H9 (cell line): ENCODE measurements at regions not wholly inside any gene's neighbourhood (a gene's known extent, or its start where the extent isn't known, plus 50 kb on each side); places are given as distances from the start of the nearest gene placed in this dataset.

Source experiments
- DNase-seq: peaks from one replicate; pipeline ENCODE4 v3.0.0-alpha.2; 2017
- H2AFZ ChIP-seq: one replicate; pipeline ENCODE4 v1.6.1; 2013; ENCODE audit warnings: mild to moderate bottlenecking, low read length, control low read depth, moderate library complexity
- H2AK5ac ChIP-seq: 2 replicates; pipeline ENCODE4 v1.6.1; 2013; ENCODE audit warnings: low read length, control low read depth, mixed read lengths; ENCODE audit not compliant: insufficient read length
- H2BK120ac ChIP-seq: one replicate; pipeline ENCODE4 v1.6.1; 2013; ENCODE audit warnings: low read depth, mild to moderate bottlenecking, low read length, control low read depth, inconsistent platforms; ENCODE audit not compliant: poor library complexity, severe bottlenecking
- H2BK12ac ChIP-seq: 2 replicates; pipeline ENCODE4 v1.6.1; 2013; ENCODE audit warnings: low read length, control low read depth, mixed read lengths, low read depth; ENCODE audit not compliant: insufficient read length
- H2BK15ac ChIP-seq: 2 replicates; pipeline ENCODE4 v1.6.1; 2013; ENCODE audit warnings: low read depth, low read length, control low read depth
- H2BK20ac ChIP-seq: one replicate; pipeline ENCODE4 v1.6.1; 2013; ENCODE audit warnings: low read depth, mild to moderate bottlenecking, low read length, control low read depth, inconsistent platforms; ENCODE audit not compliant: poor library complexity, severe bottlenecking
- H2BK5ac ChIP-seq: 2 replicates; pipeline ENCODE4 v1.6.1; 2013; ENCODE audit warnings: low read length, control low read depth, mixed read lengths; ENCODE audit not compliant: insufficient read length
- H3K14ac ChIP-seq: 2 replicates; pipeline ENCODE4 v1.6.1; 2013; ENCODE audit warnings: low read length, control low read depth; ENCODE audit not compliant: insufficient read depth
- H3K18ac ChIP-seq: 2 replicates; pipeline ENCODE4 v1.6.1; 2013; ENCODE audit warnings: low read depth, mild to moderate bottlenecking, mixed read lengths, low read length, control low read depth; ENCODE audit not compliant: insufficient read length
- H3K23ac ChIP-seq: 2 replicates; pipeline ENCODE4 v1.6.1; 2013; ENCODE audit warnings: low read length, control low read depth, mixed read lengths, low read depth; ENCODE audit not compliant: insufficient read length
- H3K23me2 ChIP-seq: 2 replicates; pipeline ENCODE4 v1.6.1; 2013; ENCODE audit warnings: low read depth, mild to moderate bottlenecking, mixed read lengths, low read length, control low read depth; ENCODE audit not compliant: insufficient read length, poor library complexity, severe bottlenecking
- H3K27ac ChIP-seq: 2 replicates; pipeline ENCODE4 v1.5.1; 2013; ENCODE audit warnings: low read length, control low read depth, mixed read lengths, low read depth; ENCODE audit not compliant: insufficient read length
- H3K27me3 ChIP-seq: 2 replicates; pipeline ENCODE4 v1.6.1; 2013; ENCODE audit warnings: low read length, control low read depth, inconsistent platforms; ENCODE audit not compliant: insufficient read depth
- H3K4ac ChIP-seq: 2 replicates; pipeline ENCODE4 v1.6.1; 2013; ENCODE audit warnings: low read depth, mild to moderate bottlenecking, control low read depth, inconsistent platforms, low read length, moderate library complexity
- H3K4me1 ChIP-seq: 2 replicates; pipeline ENCODE4 v1.6.1; 2013; ENCODE audit warnings: low read length, control low read depth, inconsistent platforms; ENCODE audit not compliant: insufficient read depth
- H3K4me2 ChIP-seq: 2 replicates; pipeline ENCODE4 v1.6.1; 2013; ENCODE audit warnings: low read length, control low read depth, mixed read lengths; ENCODE audit not compliant: insufficient read length, insufficient read depth
- H3K56ac ChIP-seq: 2 replicates; pipeline ENCODE4 v1.6.1; 2013; ENCODE audit warnings: low read depth, mild to moderate bottlenecking, mixed read lengths, low read length, control low read depth; ENCODE audit not compliant: insufficient read length
- H3K79me1 ChIP-seq: 2 replicates; pipeline ENCODE4 v1.6.1; 2013; ENCODE audit warnings: low read depth, mild to moderate bottlenecking, moderate library complexity, low read length, control low read depth, inconsistent platforms; ENCODE audit not compliant: insufficient read depth, poor library complexity, severe bottlenecking
- H3K79me2 ChIP-seq: 2 replicates; pipeline ENCODE4 v1.6.1; 2013; ENCODE audit warnings: low read length, control low read depth, inconsistent platforms; ENCODE audit not compliant: insufficient read depth
- H3K9ac ChIP-seq: 2 replicates; pipeline ENCODE4 v1.6.1; 2013; ENCODE audit warnings: low read length, control low read depth, mixed read lengths; ENCODE audit not compliant: insufficient read length; ENCODE audit errors: extremely low read depth
- H3K9me3 ChIP-seq: one replicate; pipeline ENCODE4 v1.6.1; 2013; ENCODE audit warnings: low read depth, low read length, inconsistent platforms; ENCODE audit not compliant: control insufficient read depth
- H3T11ph ChIP-seq: one replicate; pipeline ENCODE4 v1.6.1; 2013; ENCODE audit warnings: mild to moderate bottlenecking, low read length, control low read depth, inconsistent platforms
- H4K20me1 ChIP-seq: one replicate; pipeline ENCODE4 v1.6.1; 2013; ENCODE audit not compliant: control insufficient read depth, insufficient read length, insufficient read depth
- H4K5ac ChIP-seq: 2 replicates; pipeline ENCODE4 v1.6.1; 2013; ENCODE audit warnings: low read depth, mild to moderate bottlenecking, mixed read lengths, low read length, control low read depth; ENCODE audit not compliant: insufficient read length
- H4K8ac ChIP-seq: replicated peaks from 2 replicates; pipeline ENCODE4 v1.6.1; 2013; ENCODE audit warnings: low read length, control low read depth, mixed read lengths, low read depth; ENCODE audit not compliant: insufficient read length
- H4K91ac ChIP-seq: 2 replicates; pipeline ENCODE4 v1.6.1; 2013; ENCODE audit warnings: low read depth, mild to moderate bottlenecking, moderate library complexity, mixed read lengths, low read length, control low read depth; ENCODE audit not compliant: insufficient read length
- H3K27ac Mint-ChIP-seq, 3 experiments: 2 replicates in 2 of 3; 3 replicates in 1 of 3; pipeline ENCODE4 v1.8.0; 2020 to 2021; ENCODE audit warnings: mixed read lengths in 3 of 3, mild to moderate bottlenecking in 1 of 3, moderate library complexity in 1 of 3
- H3K27me3 Mint-ChIP-seq: 2 replicates; pipeline ENCODE4 v1.8.0; 2021; ENCODE audit warnings: low read depth, mild to moderate bottlenecking, moderate library complexity, mixed read lengths
- H3K36me3 Mint-ChIP-seq, 3 experiments: 2 replicates in 2 of 3; 3 replicates in 1 of 3; pipeline ENCODE4 v1.8.0; 2020 to 2021; ENCODE audit warnings: low read depth in 3 of 3, mixed read lengths in 3 of 3; ENCODE audit not compliant: insufficient read depth in 1 of 3
- H3K4me1 Mint-ChIP-seq, 2 experiments: 2 replicates each; pipeline ENCODE4 v1.8.0; 2020; ENCODE audit warnings: mixed read lengths in 2 of 2
- H3K4me3 Mint-ChIP-seq, 2 experiments: 2 replicates in 1 of 2; 3 replicates in 1 of 2; pipeline ENCODE4 v1.8.0; 2020 to 2021; ENCODE audit warnings: mild to moderate bottlenecking in 2 of 2, mixed read lengths in 2 of 2, moderate library complexity in 1 of 2
- H3K9me3 Mint-ChIP-seq, 2 experiments: 2 replicates in 1 of 2; 3 replicates in 1 of 2; pipeline ENCODE4 v1.8.0; 2020; ENCODE audit warnings: mild to moderate bottlenecking in 2 of 2, mixed read lengths in 2 of 2, moderate library complexity in 1 of 2
- CTCF ChIP-seq: fragments of 200-600 bp; sonication (generic); conservative IDR thresholded peaks from 3 replicates; pipeline ENCODE4 v1.8.0; 2021; ENCODE audit warnings: antibody characterized with exemption, mild to moderate bottlenecking
- WGBS: extraction: QIAGEN DNeasy Blood & Tissue Kit; methylation state at CpG from one replicate; pipeline ENCODE4 v1.1.7; 2013; ENCODE audit warnings: missing lambda C conversion rate, low lambda C conversion rate, mixed read lengths; ENCODE audit not compliant: insufficient read length; ENCODE audit errors: extremely low coverage; 5-methylcytosine and 5-hydroxymethylcytosine counted together

- Histone ChIP-seq H2BK5ac (no peak overlapping the region), H3K14ac (no peak overlapping the region), H4K91ac (no peak overlapping the region), H2BK12ac (no peak overlapping the region), H3K9ac (no peak overlapping the region), H3K23me2 (no peaks in the 10 kb centered on the region), H4K20me1 (no peaks in the 10 kb centered on the region), H2BK15ac (no peak overlapping the region), H3T11ph (no peak overlapping the region), H2AFZ (no peak overlapping the region), H4K5ac (no peak overlapping the region), H3K23ac (no peak overlapping the region), H3K9me3 (no peaks in the 10 kb centered on the region), H3K18ac (no peak overlapping the region), H3K79me2 (no peaks in the 10 kb centered on the region), H3K27ac (no peak overlapping the region), H3K79me1 (no peaks in the 10 kb centered on the region), H2BK20ac (no peak overlapping the region), H2AK5ac (no peak overlapping the region), H4K8ac (no peak overlapping the region), H3K27me3 (no peaks in the 10 kb centered on the region), H3K4me2 (no peak overlapping the region), H3K4ac (no peak overlapping the region), H3K56ac (no peak overlapping the region), H3K4me1 (peaks cover 9% of the 10 kb centered on the region; the same call in 1 of the 2 replicates), H2BK120ac (no peak overlapping the region)
- no peak for DNase-seq
- H3K27ac Mint-ChIP-seq: no peak overlapping the region
- no peak overlapping the region for H3K4me3 Mint-ChIP-seq
- H3K36me3 Mint-ChIP-seq: no peaks in the 10 kb centered on the region
- WGBS: no CpG with 5 or more reads among the region's 12 CpGs
- H3K4me1 Mint-ChIP-seq: peaks cover 21 to 28% of the 10 kb centered on the region in 2 experiments
- no peaks in the 10 kb centered on the region for H3K27me3 Mint-ChIP-seq
- TF ChIP-seq CTCF: no peak
- no peaks in the 10 kb centered on the region; a peak in 1 of 5 replicates for H3K9me3 Mint-ChIP-seq
Measured at GRCh38 chr11:127627629-127628457, 627.3 kb upstream of the KIRREL3 start.
